Activated CD4-positive, alpha-beta memory T cell treated with anti-CD3 and anti-CD28 coated beads for 36 hours (primary cell): ENCODE measurements at regions not wholly inside any gene's neighbourhood (a gene's known extent, or its start where the extent isn't known, plus 50 kb on each side); places are given as distances from the start of the nearest gene placed in this dataset.

ENCODE experiments used
- CTCF ChIA-PET: fragments of 350-600 bp; sonication (Branson Sonifier 250); formaldehyde crosslinking; loops from one replicate; lab custom pipeline; 2021; ENCODE audit warnings: antibody characterized with exemption, inconsistent platforms; lab: Charles Lee
- POLR2A ChIA-PET: fragments of 350-600 bp; sonication (Branson Sonifier 250); formaldehyde crosslinking; loops from one replicate; lab custom pipeline; 2021; ENCODE audit warnings: antibody characterized with exemption; lab: Charles Lee
- DNase-seq: peaks from one replicate; pipeline ENCODE4 v3.0.0-alpha.2; 2020
- H3K27ac Mint-ChIP-seq: one replicate; pipeline ENCODE4 v1.8.0; 2021; ENCODE audit warnings: mixed read lengths
- H3K27me3 Mint-ChIP-seq: one replicate; pipeline ENCODE4 v1.8.0; 2021; ENCODE audit warnings: mixed read lengths
- H3K36me3 Mint-ChIP-seq: one replicate; pipeline ENCODE4 v1.8.0; 2021; ENCODE audit warnings: mixed read lengths
- H3K4me1 Mint-ChIP-seq: one replicate; pipeline ENCODE4 v1.8.0; 2021; ENCODE audit warnings: low read depth, mixed read lengths
- H3K4me3 Mint-ChIP-seq: one replicate; pipeline ENCODE4 v1.8.0; 2021; ENCODE audit warnings: mild to moderate bottlenecking, mixed read lengths
- H3K9me3 Mint-ChIP-seq: one replicate; pipeline ENCODE4 v1.8.0; 2021; ENCODE audit warnings: mixed read lengths
- intact Hi-C: fragments of 100-400 bp; cut with micrococcal nuclease; formaldehyde crosslinking; loops from one replicate; pipeline ENCODE4 v1.15.1; 2023

- Mint-ChIP-seq H3K27ac (no peak overlapping the region), H3K4me1 (no peaks in the 10 kb centered on the region), H3K4me3 (no peak overlapping the region), H3K36me3 (no peaks in the 10 kb centered on the region), H3K9me3 (peaks cover 10% of the 10 kb centered on the region), H3K27me3 (no peaks in the 10 kb centered on the region)
- POLR2A ChIA-PET, result no interaction called here
- DNase-seq, result no peak
- intact Hi-C loops, result no loop called here
- CTCF ChIA-PET, result no interaction called here
Observed at GRCh38 chr18:27636576-27637085, 451.5 kb upstream of the CHST9 start.

- POLR2A ChIA-PET, result no interaction called here
- CTCF ChIA-PET, result no interaction called here
Observed at GRCh38 chr18:27632706-27633105, 447.6 kb upstream of the CHST9 start.

DNA sequence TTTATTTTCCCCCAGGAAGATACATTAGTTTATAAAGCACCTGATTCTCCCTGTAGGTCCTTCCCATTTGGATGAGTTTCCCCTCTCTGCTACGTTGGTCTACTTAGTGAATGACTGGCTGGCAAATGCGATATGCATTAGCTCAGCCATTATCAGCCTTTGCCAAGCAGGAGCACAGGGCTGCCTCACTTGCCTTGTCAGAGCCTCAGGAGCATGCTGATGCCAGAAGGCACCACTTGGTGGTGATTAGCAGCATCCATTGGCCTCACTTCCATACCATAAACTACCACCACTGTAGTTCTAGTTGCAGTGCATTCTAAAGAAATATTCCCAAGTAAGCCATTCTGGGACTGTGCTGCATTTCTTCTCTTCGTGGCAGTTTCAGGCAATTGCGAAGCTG, 442.8 kb upstream of the CHST9 start:
- Mint-ChIP-seq H3K9me3 (peaks cover 2% of the 10 kb centered on the region), H3K27me3 (no peaks in the 10 kb centered on the region)
- POLR2A ChIA-PET, result no interaction called here

More at GRCh38 chr18:27632706-27633105, 447.6 kb upstream of the CHST9 start:
- DNase-seq, result no peak
- Mint-ChIP-seq H3K36me3 (no peaks in the 10 kb centered on the region), H3K27ac (no peak overlapping the region), H3K27me3 (no peaks in the 10 kb centered on the region), H3K4me1 (no peaks in the 10 kb centered on the region), H3K4me3 (no peak overlapping the region), H3K9me3 (peaks cover 10% of the 10 kb centered on the region)
- intact Hi-C loops, result no loop called here

GRCh38 chr18:27621236-27621890, 436.3 kb upstream of the CHST9 start:
- POLR2A ChIA-PET, result no interaction called here
- Mint-ChIP-seq H3K4me1 (no peaks in the 10 kb centered on the region), H3K9me3 (peaks cover 7% of the 10 kb centered on the region), H3K36me3 (no peaks in the 10 kb centered on the region), H3K27me3 (no peaks in the 10 kb centered on the region), H3K27ac (no peak overlapping the region), H3K4me3 (no peak overlapping the region)
- no peak for DNase-seq
- CTCF ChIA-PET, result no interaction called here
- intact Hi-C loops, result no loop called here

More for the DNA sequence above, 442.8 kb upstream of the CHST9 start:
- intact Hi-C loops, result no loop called here
- no peak for DNase-seq
- CTCF ChIA-PET, result no interaction called here
- H3K4me3 Mint-ChIP-seq, result no peak overlapping the region
- H3K36me3 Mint-ChIP-seq, result no peaks in the 10 kb centered on the region
- no peaks in the 10 kb centered on the region for H3K4me1 Mint-ChIP-seq
- H3K27ac Mint-ChIP-seq, result no peak overlapping the region

DNA sequence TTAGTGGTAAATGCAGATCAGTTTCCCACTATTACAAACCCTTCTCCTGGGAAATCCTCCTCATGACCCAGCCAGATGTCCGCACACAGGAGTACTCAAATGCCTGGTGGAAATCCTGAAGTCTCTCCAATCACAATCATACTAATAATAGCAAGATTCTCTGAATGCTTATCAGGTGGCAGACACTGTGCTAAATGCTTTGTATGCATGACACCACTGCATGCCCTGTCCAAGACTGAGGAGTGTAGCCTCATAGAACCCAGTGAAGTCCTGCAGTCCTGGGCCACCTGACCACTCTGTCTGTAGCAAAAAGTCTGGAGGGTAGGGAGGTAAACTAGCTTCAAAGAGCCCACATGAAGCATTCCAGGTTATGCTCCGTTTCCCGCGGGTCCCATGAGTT, 434.8 kb upstream of the CHST9 start:
- no peaks in the 10 kb centered on the region for H3K36me3 Mint-ChIP-seq
- no peak for DNase-seq
- no peaks in the 10 kb centered on the region for H3K27me3 Mint-ChIP-seq
- no peak overlapping the region for H3K4me3 Mint-ChIP-seq
- peaks cover 6% of the 10 kb centered on the region for H3K9me3 Mint-ChIP-seq
- intact Hi-C loops, result no loop called here
- no peaks in the 10 kb centered on the region for H3K4me1 Mint-ChIP-seq
- ChIA-PET POLR2A (no interaction called here), CTCF (interaction anchor here (1.3 kb wide), 1 partner anchor 15 kb away, joined by 5 read pairs; no protein-coding TSS in a partner anchor)
- H3K27ac Mint-ChIP-seq, result no peak overlapping the region

GRCh38 chr18:27619090-27619772, 434.1 kb upstream of the CHST9 start:
- Mint-ChIP-seq H3K4me1 (no peaks in the 10 kb centered on the region), H3K4me3 (no peak overlapping the region), H3K27me3 (no peaks in the 10 kb centered on the region), H3K27ac (no peak overlapping the region), H3K9me3 (peaks cover 6% of the 10 kb centered on the region), H3K36me3 (no peaks in the 10 kb centered on the region)
- intact Hi-C loops, result no loop called here
- ChIA-PET CTCF (interaction anchor here (1.3 kb wide), 1 partner anchor 14 kb away, joined by 5 read pairs; no protein-coding TSS in a partner anchor), POLR2A (no interaction called here)
- no peak for DNase-seq

DNA sequence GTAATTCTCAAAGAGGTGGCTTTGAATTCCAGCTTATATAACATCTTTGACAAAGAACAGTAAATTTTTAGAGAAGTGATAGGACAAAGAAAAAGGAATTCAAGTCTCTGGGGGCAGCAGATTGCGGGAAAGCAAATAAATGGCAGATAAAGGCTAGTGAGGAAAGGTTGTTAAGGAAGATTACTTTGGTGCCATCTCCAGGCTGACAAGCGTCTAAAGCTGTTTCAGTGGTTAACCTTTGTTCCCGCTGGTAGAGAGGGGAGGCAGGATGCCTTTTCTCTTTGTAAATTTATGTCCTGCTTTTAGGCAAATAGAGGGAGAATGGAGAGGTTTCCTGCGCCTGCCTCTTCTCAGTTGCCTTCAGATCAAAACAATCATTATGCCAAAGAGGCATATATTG, 431.2 kb upstream of the CHST9 start:
- H3K4me1 Mint-ChIP-seq, result no peaks in the 10 kb centered on the region
- CTCF ChIA-PET, result interaction anchor here (2.9 kb wide), 1 partner anchor 11 kb away, joined by 17 read pairs; no protein-coding TSS in a partner anchor
- DNase-seq, result no peak
- H3K27ac Mint-ChIP-seq, result no peak overlapping the region
- no peaks in the 10 kb centered on the region for H3K27me3 Mint-ChIP-seq
- peaks cover 6% of the 10 kb centered on the region for H3K9me3 Mint-ChIP-seq
- no peak overlapping the region for H3K4me3 Mint-ChIP-seq
- intact Hi-C loops, result no loop called here
- H3K36me3 Mint-ChIP-seq, result no peaks in the 10 kb centered on the region
- POLR2A ChIA-PET, result no interaction called here

DNA sequence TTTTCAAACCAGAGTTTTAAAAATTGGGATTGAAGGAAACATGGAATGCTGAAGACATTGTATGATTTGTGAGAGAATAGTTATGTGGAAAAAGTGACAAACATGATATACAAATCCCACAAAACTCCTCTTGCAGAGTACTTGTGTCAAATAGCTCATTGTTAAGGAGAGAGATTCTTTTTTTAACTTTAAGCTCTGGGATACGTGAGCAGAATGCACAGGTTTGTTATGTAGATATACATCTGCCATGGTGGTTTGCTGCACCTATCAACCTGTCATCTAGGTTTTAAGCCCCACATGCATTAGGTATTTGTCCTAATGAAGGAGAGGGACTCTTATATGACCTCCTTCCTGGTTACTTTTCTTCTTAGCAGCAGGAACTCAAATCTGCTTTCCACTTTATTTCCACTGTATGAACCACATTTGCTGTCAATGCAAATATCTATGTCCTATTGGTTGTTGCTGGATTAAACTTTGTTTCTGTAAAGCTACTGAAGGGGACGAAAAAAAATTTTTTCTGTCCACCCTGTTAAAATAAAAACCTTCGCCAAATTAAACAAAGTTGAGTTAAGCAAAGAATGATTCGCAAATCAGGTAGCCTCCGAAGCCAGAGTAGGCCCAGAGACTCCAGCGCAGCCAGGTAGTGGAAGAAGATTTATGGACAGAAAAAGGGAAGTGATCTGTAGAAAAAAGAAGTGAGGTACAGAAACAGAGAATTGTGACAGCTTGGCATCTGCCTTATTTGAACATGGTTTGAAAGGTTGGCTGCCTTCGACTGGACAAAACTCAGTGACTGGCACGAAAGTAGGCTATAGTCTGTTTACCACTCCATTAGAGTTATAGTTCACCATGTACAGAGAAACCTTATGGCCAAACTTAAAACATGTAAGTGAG, 430.1 kb upstream of the CHST9 start:
- H3K4me3 Mint-ChIP-seq, result no peak overlapping the region
- no peaks in the 10 kb centered on the region for H3K36me3 Mint-ChIP-seq
- CTCF ChIA-PET, result interaction anchor here (2.9 kb wide), 1 partner anchor 10 kb away, joined by 17 read pairs; no protein-coding TSS in a partner anchor
- H3K27ac Mint-ChIP-seq, result no peak overlapping the region
- POLR2A ChIA-PET, result no interaction called here
- DNase-seq, result no peak
- intact Hi-C loops, result no loop called here
- H3K27me3 Mint-ChIP-seq, result no peaks in the 10 kb centered on the region
- no peaks in the 10 kb centered on the region for H3K4me1 Mint-ChIP-seq
- H3K9me3 Mint-ChIP-seq, result peaks cover 6% of the 10 kb centered on the region

DNA sequence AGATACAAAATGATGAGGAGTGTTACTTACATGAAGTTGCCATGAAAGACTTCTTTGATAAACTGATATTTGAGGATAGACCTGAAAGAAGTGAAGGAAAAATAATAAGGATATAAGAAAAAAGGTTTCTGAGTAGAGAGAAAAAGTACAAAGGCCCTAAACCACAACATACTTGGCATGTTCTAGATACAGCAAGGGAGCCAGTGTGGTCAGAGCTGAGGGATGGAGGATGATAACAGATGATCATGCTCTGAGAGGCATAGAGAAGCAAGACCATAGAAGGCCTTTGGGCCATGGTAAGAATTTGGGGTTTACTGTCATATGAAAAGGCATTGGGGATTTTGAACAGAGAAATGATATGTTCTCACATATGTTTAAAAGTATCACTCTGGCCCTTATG, 424.1 kb upstream of the CHST9 start:
- Mint-ChIP-seq H3K27ac (no peak overlapping the region), H3K27me3 (no peaks in the 10 kb centered on the region), H3K4me3 (no peak overlapping the region), H3K4me1 (no peaks in the 10 kb centered on the region), H3K36me3 (no peaks in the 10 kb centered on the region), H3K9me3 (no peaks in the 10 kb centered on the region)
- ChIA-PET POLR2A (no interaction called here), CTCF (interaction anchor here (1.7 kb wide), 1 partner anchor 10 kb away, joined by 4 read pairs; no protein-coding TSS in a partner anchor)
- intact Hi-C loops, result no loop called here
- DNase-seq, result no peak

DNA sequence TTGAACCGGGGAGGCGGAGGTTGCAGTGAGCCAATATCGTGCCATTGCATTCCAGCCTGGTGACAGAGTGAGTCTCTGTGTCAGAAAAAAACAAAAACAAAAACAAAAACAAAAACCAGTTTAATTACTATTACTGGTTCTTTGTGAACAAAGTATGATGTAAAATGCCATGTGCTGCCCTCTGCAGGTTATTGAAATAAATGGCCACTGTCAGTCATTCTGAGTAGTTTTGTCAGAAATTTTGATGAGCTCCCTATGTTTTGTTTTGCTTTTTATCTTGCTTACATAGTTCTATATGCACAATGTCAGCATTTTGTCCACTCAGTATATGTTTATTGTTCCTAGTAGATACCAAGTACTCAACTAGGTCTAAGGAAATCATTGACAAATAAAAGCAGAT, 423.6 kb upstream of the CHST9 start:
- H3K9me3 Mint-ChIP-seq, result no peaks in the 10 kb centered on the region
- no peak overlapping the region for H3K27ac Mint-ChIP-seq
- DNase-seq, result no peak
- CTCF ChIA-PET, result interaction anchor here (1.7 kb wide), 1 partner anchor 9 kb away, joined by 4 read pairs; no protein-coding TSS in a partner anchor
- no peak overlapping the region for H3K4me3 Mint-ChIP-seq
- no peaks in the 10 kb centered on the region for H3K27me3 Mint-ChIP-seq
- POLR2A ChIA-PET, result no interaction called here
- no peaks in the 10 kb centered on the region for H3K4me1 Mint-ChIP-seq
- no peaks in the 10 kb centered on the region for H3K36me3 Mint-ChIP-seq
- intact Hi-C loops, result no loop called here

DNA sequence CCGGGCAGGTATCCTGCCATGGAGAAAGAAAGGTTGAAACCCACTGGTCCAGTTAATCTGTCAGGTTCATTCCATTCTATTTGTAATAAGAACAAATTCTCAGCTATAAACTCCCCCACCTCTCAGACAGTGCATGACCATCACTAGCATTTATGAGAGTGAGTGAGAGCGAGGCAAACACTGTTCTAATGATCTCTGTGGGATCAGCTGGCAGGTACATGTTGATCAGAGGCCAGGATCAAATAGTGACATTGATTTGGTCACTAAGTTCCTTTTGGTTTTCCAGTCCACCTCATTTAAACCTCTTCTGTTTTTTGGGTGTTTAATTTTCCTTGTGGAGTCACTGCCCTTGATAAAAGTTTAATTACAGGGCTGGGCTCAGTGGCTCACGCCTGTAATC, 423.1 kb upstream of the CHST9 start:
- Mint-ChIP-seq H3K27me3 (no peaks in the 10 kb centered on the region), H3K4me1 (no peaks in the 10 kb centered on the region), H3K9me3 (no peaks in the 10 kb centered on the region), H3K27ac (no peak overlapping the region), H3K4me3 (no peak overlapping the region), H3K36me3 (no peaks in the 10 kb centered on the region)
- POLR2A ChIA-PET, result no interaction called here
- intact Hi-C loops, result no loop called here
- CTCF ChIA-PET, result interaction anchor here (1.7 kb wide), 1 partner anchor 9 kb away, joined by 4 read pairs; no protein-coding TSS in a partner anchor
- DNase-seq, result no peak

DNA sequence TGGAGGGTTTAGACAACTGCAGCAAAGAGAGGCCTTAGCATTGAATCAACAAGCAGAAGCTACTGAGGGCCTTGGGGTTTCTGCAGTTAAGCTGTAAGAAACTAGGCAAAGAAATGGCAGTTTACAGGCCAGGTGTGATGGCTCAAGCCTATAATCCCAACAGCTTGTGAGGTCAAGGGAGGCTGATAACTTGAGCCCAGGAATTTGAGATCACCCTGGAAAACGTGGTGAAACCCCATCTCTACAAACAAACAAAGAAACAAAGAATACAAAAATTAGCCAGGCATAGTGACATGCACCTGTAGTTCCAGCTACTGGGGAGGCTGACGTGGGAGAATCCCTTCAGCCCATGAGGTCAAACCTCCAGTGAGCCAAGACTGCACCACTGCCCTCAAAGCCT, 421.6 kb upstream of the CHST9 start:
- no peak overlapping the region for H3K4me3 Mint-ChIP-seq
- no peak overlapping the region for H3K27ac Mint-ChIP-seq
- ChIA-PET CTCF (interaction anchor here (2.8 kb wide), 1 partner anchor 9 kb away, joined by 17 read pairs; no protein-coding TSS in a partner anchor), POLR2A (no interaction called here)
- no peaks in the 10 kb centered on the region for H3K36me3 Mint-ChIP-seq
- intact Hi-C loops, result no loop called here
- no peaks in the 10 kb centered on the region for H3K4me1 Mint-ChIP-seq
- no peaks in the 10 kb centered on the region for H3K27me3 Mint-ChIP-seq
- no peaks in the 10 kb centered on the region for H3K9me3 Mint-ChIP-seq
- DNase-seq, result no peak
